Osteoblast (primary cell): ENCODE measurements at regions not wholly inside any gene's neighbourhood (a gene's known extent, or its start where the extent isn't known, plus 50 kb on each side); places are given as distances from the start of the nearest gene placed in this dataset.

ENCODE experiments used
- DNase-seq: peaks from one replicate; pipeline ENCODE4 v3.0.0; 2011; ENCODE audit warnings: low spot score, mixed read lengths; ENCODE audit not compliant: insufficient read length; ENCODE audit errors: missing footprints
- H2AFZ ChIP-seq: 2 replicates; pipeline ENCODE4 v1.6.0; 2011; ENCODE audit warnings: mild to moderate bottlenecking, low read length
- H3K27ac ChIP-seq: 2 replicates; pipeline ENCODE4 v1.5.1; 2011; ENCODE audit warnings: mild to moderate bottlenecking, low read depth, low read length, moderate library complexity
- H3K27me3 ChIP-seq: 2 replicates; pipeline ENCODE4 v1.6.0; 2012; ENCODE audit warnings: mild to moderate bottlenecking, control low read depth, inconsistent platforms, low read length, moderate library complexity; ENCODE audit not compliant: insufficient read depth
- H3K36me3 ChIP-seq: 2 replicates; pipeline ENCODE4 v1.5.1; 2011; ENCODE audit warnings: mild to moderate bottlenecking, low read length, control low read depth, moderate library complexity; ENCODE audit not compliant: insufficient read depth
- H3K4me1 ChIP-seq: 2 replicates; pipeline ENCODE4 v1.5.1; 2011; ENCODE audit warnings: mild to moderate bottlenecking, low read length, control low read depth, moderate library complexity; ENCODE audit not compliant: insufficient read depth
- H3K4me2 ChIP-seq: 2 replicates; pipeline ENCODE4 v1.6.0; 2011; ENCODE audit warnings: mild to moderate bottlenecking, low read length; ENCODE audit not compliant: insufficient read depth
- H3K4me3 ChIP-seq: fragments of 200-600 bp; sonication (generic); 3 replicates; pipeline ENCODE4 v1.5.1; 2012; ENCODE audit warnings: mild to moderate bottlenecking, low read length, inconsistent platforms; ENCODE audit not compliant: insufficient read depth
- H3K79me2 ChIP-seq: 2 replicates; pipeline ENCODE4 v1.6.0; 2012; ENCODE audit warnings: mild to moderate bottlenecking, low read length, control low read depth, inconsistent platforms; ENCODE audit not compliant: insufficient read depth
- H3K9me3 ChIP-seq: 2 replicates; pipeline ENCODE4 v1.5.1; 2011; ENCODE audit warnings: low read depth, low read length, control low read depth
- H4K20me1 ChIP-seq: 2 replicates; pipeline ENCODE4 v1.6.0; 2012; ENCODE audit warnings: mild to moderate bottlenecking, low read length, control low read depth; ENCODE audit not compliant: insufficient read depth
- TF ChIP-seq, protein P1 (sequence below): IDR thresholded peaks from 2 replicates; pipeline ENCODE4 v1.5.1; 2011; ENCODE audit warnings: mild to moderate bottlenecking, low read depth, low read length, moderate library complexity; ENCODE audit errors: extremely low read depth

DNA sequence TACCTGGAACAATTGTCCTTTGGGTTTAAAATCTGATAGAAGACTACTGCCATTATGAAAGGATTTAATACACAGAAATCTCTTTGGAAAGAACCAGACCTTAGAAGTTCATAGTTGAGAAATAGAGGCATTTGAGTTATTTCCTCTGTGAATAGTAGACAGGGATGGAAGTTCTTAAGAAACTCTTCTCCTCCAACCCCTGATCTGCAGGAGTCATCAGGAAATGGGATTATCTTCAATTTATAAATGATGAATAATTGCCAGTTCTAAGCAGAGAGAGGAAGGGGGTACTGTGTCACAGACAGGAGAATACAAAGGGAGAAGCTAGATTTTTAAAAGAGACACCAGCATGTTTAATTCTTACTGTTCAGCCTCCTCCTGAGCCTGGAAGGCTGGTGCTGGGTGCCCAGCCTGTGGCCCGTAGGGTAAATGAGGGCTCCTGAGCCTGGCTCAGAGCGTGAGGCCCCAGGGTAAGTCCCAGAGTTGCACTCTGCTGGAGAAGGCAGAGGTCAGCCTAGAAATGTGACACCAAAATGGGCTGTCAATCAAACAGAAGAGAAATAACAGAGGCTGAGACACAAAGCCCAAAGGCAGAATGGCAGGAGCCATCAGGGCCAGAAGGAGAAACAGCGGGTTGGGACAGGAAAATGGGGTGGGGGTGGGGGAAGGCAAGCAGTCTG lies 58.2 kb upstream of the PKDCC start:
- Histone ChIP-seq H3K4me1 (no peaks in the 10 kb centered on the region), H3K27me3 (peaks cover 41% of the 10 kb centered on the region), H4K20me1 (no peaks in the 10 kb centered on the region), H3K4me3 (no peak overlapping the region), H3K79me2 (no peaks in the 10 kb centered on the region), H3K27ac (no peak overlapping the region), H2AFZ (no peak overlapping the region), H3K9me3 (no peaks in the 10 kb centered on the region), H3K4me2 (no peak overlapping the region), H3K36me3 (no peaks in the 10 kb centered on the region)
- TF ChIP-seq, protein P1, sequence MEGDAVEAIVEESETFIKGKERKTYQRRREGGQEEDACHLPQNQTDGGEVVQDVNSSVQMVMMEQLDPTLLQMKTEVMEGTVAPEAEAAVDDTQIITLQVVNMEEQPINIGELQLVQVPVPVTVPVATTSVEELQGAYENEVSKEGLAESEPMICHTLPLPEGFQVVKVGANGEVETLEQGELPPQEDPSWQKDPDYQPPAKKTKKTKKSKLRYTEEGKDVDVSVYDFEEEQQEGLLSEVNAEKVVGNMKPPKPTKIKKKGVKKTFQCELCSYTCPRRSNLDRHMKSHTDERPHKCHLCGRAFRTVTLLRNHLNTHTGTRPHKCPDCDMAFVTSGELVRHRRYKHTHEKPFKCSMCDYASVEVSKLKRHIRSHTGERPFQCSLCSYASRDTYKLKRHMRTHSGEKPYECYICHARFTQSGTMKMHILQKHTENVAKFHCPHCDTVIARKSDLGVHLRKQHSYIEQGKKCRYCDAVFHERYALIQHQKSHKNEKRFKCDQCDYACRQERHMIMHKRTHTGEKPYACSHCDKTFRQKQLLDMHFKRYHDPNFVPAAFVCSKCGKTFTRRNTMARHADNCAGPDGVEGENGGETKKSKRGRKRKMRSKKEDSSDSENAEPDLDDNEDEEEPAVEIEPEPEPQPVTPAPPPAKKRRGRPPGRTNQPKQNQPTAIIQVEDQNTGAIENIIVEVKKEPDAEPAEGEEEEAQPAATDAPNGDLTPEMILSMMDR, result no peak
- no peak for DNase-seq

DNA sequence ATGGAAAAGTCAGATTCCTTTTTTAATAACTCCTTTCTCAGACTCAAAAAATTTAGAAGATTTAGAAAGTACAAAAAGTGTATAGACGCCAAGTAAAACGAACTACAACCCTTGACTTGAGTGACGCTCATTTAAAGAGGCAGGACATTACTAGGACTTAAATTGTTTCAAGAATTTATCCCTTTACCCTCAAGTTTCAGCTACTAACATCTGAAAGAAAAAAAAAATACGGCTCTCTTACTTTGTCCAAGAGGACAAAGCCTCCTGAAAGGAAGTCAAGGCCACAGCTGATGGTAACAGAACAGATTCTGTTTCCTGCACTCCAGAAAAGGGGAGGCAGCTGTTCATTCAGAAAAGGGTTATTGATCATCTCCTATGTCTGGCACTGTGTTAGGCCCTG lies 57.6 kb upstream of the PKDCC start:
- no peak overlapping the region for H3K4me2 ChIP-seq
- no peak for DNase-seq
- H2AFZ ChIP-seq, result no peak overlapping the region
- no peaks in the 10 kb centered on the region for H4K20me1 ChIP-seq
- H3K79me2 ChIP-seq, result no peaks in the 10 kb centered on the region
- no peaks in the 10 kb centered on the region for H3K36me3 ChIP-seq
- H3K4me3 ChIP-seq, result no peak overlapping the region
- H3K27ac ChIP-seq, result no peak overlapping the region
- TF ChIP-seq, protein P1, result no peak
- peaks cover 41% of the 10 kb centered on the region for H3K27me3 ChIP-seq
- no peaks in the 10 kb centered on the region for H3K9me3 ChIP-seq
- H3K4me1 ChIP-seq, result no peaks in the 10 kb centered on the region

DNA sequence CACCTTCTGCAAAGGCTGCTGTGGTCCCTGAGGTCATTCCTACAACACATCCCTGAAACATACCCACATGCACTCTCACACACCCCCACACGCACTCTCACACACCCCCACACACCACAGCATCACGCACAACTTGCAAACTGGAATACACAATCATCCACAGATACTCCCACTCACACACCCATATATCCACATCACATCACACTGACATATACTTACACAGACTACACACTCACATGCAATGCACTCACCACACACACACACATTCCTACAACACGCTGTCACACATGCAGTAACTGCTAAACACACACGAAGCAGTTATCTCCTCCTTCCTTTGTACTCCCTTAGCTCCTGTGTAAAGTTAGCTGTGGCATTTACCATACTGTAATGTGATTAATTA lies 57.1 kb upstream of the PKDCC start:
- TF ChIP-seq, protein P1, result no peak
- Histone ChIP-seq H3K4me2 (no peak overlapping the region), H2AFZ (no peak overlapping the region), H4K20me1 (no peaks in the 10 kb centered on the region), H3K27me3 (peaks cover 41% of the 10 kb centered on the region), H3K4me3 (no peak overlapping the region), H3K36me3 (no peaks in the 10 kb centered on the region), H3K79me2 (no peaks in the 10 kb centered on the region), H3K9me3 (no peaks in the 10 kb centered on the region), H3K4me1 (no peaks in the 10 kb centered on the region), H3K27ac (no peak overlapping the region)
- no peak for DNase-seq

DNA sequence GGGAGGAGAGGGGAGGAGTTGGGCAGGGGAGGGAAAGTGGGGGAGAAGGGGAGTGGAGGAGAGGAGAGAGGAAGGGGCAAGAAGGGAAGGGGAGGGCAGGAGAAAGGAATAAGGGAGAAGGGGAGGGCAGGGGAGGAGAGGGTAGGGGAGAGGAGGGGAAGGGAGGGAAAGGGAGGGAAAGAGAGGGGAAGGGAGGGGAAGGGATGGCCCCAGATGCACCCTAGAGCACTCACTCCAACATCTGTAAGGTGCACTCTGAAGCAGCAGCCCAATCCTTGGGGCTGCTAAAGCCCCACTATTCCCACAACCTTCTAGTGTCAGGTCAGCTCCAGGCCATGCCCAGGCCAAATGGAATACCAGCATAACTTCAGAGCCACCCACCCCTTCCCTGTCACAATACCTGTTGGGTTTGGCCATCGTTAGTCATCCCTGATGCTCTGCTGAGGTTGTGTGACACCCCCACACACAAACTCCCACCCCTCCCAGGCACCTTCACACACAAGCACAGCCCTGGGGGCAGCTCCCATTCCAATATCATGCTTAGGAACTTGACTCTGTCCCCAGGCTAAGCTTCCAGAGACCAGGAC lies 55.7 kb upstream of the PKDCC start:
- TF ChIP-seq, protein P1, result no peak
- no peaks in the 10 kb centered on the region for H3K4me1 ChIP-seq
- H2AFZ ChIP-seq, result no peak overlapping the region

More for the DNA sequence above, 55.7 kb upstream of the PKDCC start:
- no peak for DNase-seq
- H3K27me3 ChIP-seq, result peaks cover 37% of the 10 kb centered on the region
- no peaks in the 10 kb centered on the region for H4K20me1 ChIP-seq
- no peaks in the 10 kb centered on the region for H3K9me3 ChIP-seq
- H3K27ac ChIP-seq, result no peak overlapping the region
- H3K79me2 ChIP-seq, result no peaks in the 10 kb centered on the region
- H3K4me3 ChIP-seq, result no peak overlapping the region
- no peaks in the 10 kb centered on the region for H3K36me3 ChIP-seq
- H3K4me2 ChIP-seq, result no peak overlapping the region
